CD4-positive, alpha-beta memory T cell (primary cell): ENCODE measurements at regions not wholly inside any gene's neighbourhood (a gene's known extent, or its start where the extent isn't known, plus 50 kb on each side); places are given as distances from the start of the nearest gene placed in this dataset.

Source experiments
- CTCF ChIA-PET: fragments of 350-600 bp; sonication (Branson Sonifier 250); formaldehyde crosslinking; loops from one replicate; lab custom pipeline; 2021; ENCODE audit warnings: inconsistent platforms; ENCODE audit not compliant: partially characterized antibody; lab: Charles Lee
- POLR2A ChIA-PET: fragments of 350-600 bp; sonication (Branson Sonifier 250); formaldehyde crosslinking; loops from one replicate; lab custom pipeline; 2021; ENCODE audit not compliant: partially characterized antibody; lab: Charles Lee
- DNase-seq, 5 donors: peaks; one replicate each; pipeline versions ENCODE4 v3.0.0 to v3.0.0-alpha.2; 2020 to 2022; ENCODE audit warnings: mixed read lengths in 1 of 5
- H3K27ac ChIP-seq: one replicate; pipeline ENCODE4 v1.7.0; 2013; ENCODE audit warnings: low read depth, low read length
- H3K27me3 ChIP-seq: 2 replicates; pipeline ENCODE4 v1.7.0; 2013; ENCODE audit warnings: mild to moderate bottlenecking, low read length, moderate library complexity; ENCODE audit not compliant: insufficient read depth
- H3K36me3 ChIP-seq: 2 replicates; pipeline ENCODE4 v1.7.0; 2013; ENCODE audit warnings: mild to moderate bottlenecking, low read length, moderate library complexity; ENCODE audit not compliant: insufficient read depth
- H3K4me1 ChIP-seq: 2 replicates; pipeline ENCODE4 v1.7.0; 2013; ENCODE audit warnings: mild to moderate bottlenecking, low read length, moderate library complexity; ENCODE audit not compliant: insufficient read depth
- H3K4me3 ChIP-seq, 2 donors: one replicate each; pipeline ENCODE4 v1.7.0; 2013; ENCODE audit warnings: low read length in 2 of 2, mild to moderate bottlenecking in 1 of 2
- H3K9me3 ChIP-seq, 2 donors: one replicate each; pipeline ENCODE4 v1.7.0; 2013; ENCODE audit warnings: low read length in 2 of 2, control low read depth in 1 of 2; ENCODE audit not compliant: control insufficient read depth in 1 of 2
- H3K27ac Mint-ChIP-seq, 7 donors: one replicate each; pipeline ENCODE4 v1.8.0; 2020 to 2021; ENCODE audit warnings: mixed read lengths in 7 of 7, mild to moderate bottlenecking in 6 of 7, inconsistent platforms in 3 of 7, moderate library complexity in 3 of 7
- H3K27me3 Mint-ChIP-seq, 2 donors: one replicate each; pipeline ENCODE4 v1.8.0; 2020 to 2021; ENCODE audit warnings: mixed read lengths in 2 of 2
- H3K36me3 Mint-ChIP-seq, 2 donors: one replicate each; pipeline ENCODE4 v1.8.0; 2020 to 2021; ENCODE audit warnings: mixed read lengths in 2 of 2, inconsistent platforms in 1 of 2, mild to moderate bottlenecking in 1 of 2
- H3K4me1 Mint-ChIP-seq, 4 donors: one replicate each; pipeline ENCODE4 v1.8.0; 2020 to 2021; ENCODE audit warnings: mixed read lengths in 4 of 4, mild to moderate bottlenecking in 1 of 4
- H3K4me3 Mint-ChIP-seq, 8 donors: one replicate each; pipeline ENCODE4 v1.8.0; 2020 to 2021; ENCODE audit warnings: mixed read lengths in 8 of 8, mild to moderate bottlenecking in 7 of 8, moderate library complexity in 6 of 8, inconsistent platforms in 3 of 8
- H3K9me3 Mint-ChIP-seq, 8 donors: one replicate each; pipeline ENCODE4 v1.8.0; 2020 to 2021; ENCODE audit warnings: mixed read lengths in 8 of 8, mild to moderate bottlenecking in 5 of 8, inconsistent platforms in 3 of 8, moderate library complexity in 1 of 8
- intact Hi-C: fragments of 100-400 bp; cut with micrococcal nuclease; formaldehyde crosslinking; loops from one replicate; pipeline ENCODE4 v1.15.1; 2023

DNA sequence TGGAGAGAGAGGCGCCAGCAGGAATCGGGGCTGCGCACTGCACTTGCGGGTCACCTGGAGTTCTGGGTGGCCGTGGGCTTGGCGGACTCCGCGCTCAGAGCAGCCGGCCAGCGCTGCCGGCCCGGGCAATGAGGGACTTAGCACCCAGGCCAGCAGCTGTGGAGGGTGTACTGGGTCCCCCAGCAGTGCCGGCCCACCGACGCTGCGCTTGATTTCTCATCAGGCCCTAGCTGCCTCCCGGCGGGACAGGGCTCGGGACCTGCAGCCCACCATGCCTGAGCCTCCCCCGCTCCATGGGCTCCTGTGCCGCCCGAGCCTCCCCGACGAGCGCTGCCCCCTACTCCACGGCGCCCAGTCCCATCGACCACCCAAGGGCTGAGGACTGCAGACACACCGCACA lies 325.6 kb downstream of the ACTL7B start:
- Histone ChIP-seq H3K36me3 (no peaks in the 10 kb centered on the region), H3K4me1 (no peaks in the 10 kb centered on the region), H3K27ac (no peak overlapping the region), H3K9me3 (no peaks in the 10 kb centered on the region), H3K27me3 (no peaks in the 10 kb centered on the region), H3K4me3 (no peak overlapping the region)
- intact Hi-C loops, result no loop called here
- no peak overlapping the region for H3K27ac Mint-ChIP-seq
- no peak overlapping the region for H3K4me3 Mint-ChIP-seq
- H3K9me3 Mint-ChIP-seq, result peaks cover 0 to 6% (median 4%) of the 10 kb centered on the region in 8 donors
- H3K4me1 Mint-ChIP-seq, result no peaks in the 10 kb centered on the region
- peaks cover 0 to 5% of the 10 kb centered on the region in 2 donors for H3K27me3 Mint-ChIP-seq
- CTCF ChIA-PET, result no interaction called here
- POLR2A ChIA-PET, result no interaction called here
- no peak for DNase-seq
- H3K36me3 Mint-ChIP-seq, result no peaks in the 10 kb centered on the region

DNA sequence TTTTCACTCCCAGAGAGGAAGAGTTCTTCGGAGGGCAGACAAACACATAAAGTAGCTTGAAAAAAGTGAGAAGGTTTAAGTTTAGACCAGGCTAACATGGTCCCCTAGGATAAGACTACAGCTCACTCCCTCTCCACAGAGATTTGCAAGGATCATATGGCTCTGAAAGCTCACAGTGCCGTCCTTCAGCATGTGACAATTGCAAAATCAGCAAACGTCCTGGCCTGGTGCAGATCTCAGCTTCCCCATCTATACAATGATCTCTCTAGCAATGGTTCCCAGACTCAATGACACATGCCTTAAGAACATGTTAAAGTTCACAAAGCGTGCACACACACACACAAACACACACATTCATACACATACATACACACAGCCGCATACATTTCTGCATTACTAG lies 327.6 kb downstream of the ACTL7B start:
- Histone ChIP-seq H3K27ac (no peak overlapping the region), H3K36me3 (no peaks in the 10 kb centered on the region), H3K4me3 (no peak overlapping the region), H3K27me3 (no peaks in the 10 kb centered on the region), H3K9me3 (no peaks in the 10 kb centered on the region), H3K4me1 (no peaks in the 10 kb centered on the region)
- Mint-ChIP-seq H3K27me3 (peaks cover 0 to 5% of the 10 kb centered on the region in 2 donors), H3K4me3 (no peak overlapping the region), H3K36me3 (no peaks in the 10 kb centered on the region), H3K27ac (no peak overlapping the region), H3K4me1 (no peaks in the 10 kb centered on the region), H3K9me3 (peaks cover 0 to 6% (median under 1%) of the 10 kb centered on the region in 8 donors)
- CTCF ChIA-PET, result no interaction called here
- intact Hi-C loops, result no loop called here
- no peak for DNase-seq
- POLR2A ChIA-PET, result no interaction called here

DNA sequence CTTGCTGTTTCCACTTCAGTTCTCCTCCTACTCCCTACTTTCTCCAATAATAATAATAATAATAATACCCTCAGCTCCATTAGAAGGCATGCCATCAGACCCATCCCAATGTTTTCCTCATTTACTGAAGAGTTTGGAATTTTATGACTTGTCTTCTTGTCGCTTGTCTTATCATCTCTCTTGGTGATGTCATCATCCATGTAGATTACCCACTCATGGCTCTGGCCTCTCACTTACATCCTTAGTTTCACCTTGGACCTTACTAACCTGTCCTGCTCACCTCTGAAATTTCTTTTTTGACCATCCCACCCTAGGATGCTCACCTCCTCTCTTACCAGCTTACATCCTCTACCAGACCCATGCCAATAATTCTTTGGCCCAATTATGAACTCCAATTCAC lies 329.3 kb downstream of the ACTL7B start:
- no peaks in the 10 kb centered on the region for H3K36me3 ChIP-seq
- no peak overlapping the region for H3K27ac Mint-ChIP-seq
- no peak overlapping the region for H3K27ac ChIP-seq
- DNase-seq, result no peak
- H3K4me1 ChIP-seq, result no peaks in the 10 kb centered on the region
- H3K4me1 Mint-ChIP-seq, result no peaks in the 10 kb centered on the region
- H3K27me3 Mint-ChIP-seq, result peaks cover 0 to 4% of the 10 kb centered on the region in 2 donors
- H3K27me3 ChIP-seq, result no peaks in the 10 kb centered on the region
- H3K9me3 ChIP-seq, result no peaks in the 10 kb centered on the region
- intact Hi-C loops, result no loop called here
- POLR2A ChIA-PET, result no interaction called here
- H3K36me3 Mint-ChIP-seq, result no peaks in the 10 kb centered on the region
- H3K4me3 ChIP-seq, result no peak overlapping the region
- H3K4me3 Mint-ChIP-seq, result no peak overlapping the region
- H3K9me3 Mint-ChIP-seq, result peaks cover 0 to 6% (median under 1%) of the 10 kb centered on the region in 8 donors
- CTCF ChIA-PET, result no interaction called here

DNA sequence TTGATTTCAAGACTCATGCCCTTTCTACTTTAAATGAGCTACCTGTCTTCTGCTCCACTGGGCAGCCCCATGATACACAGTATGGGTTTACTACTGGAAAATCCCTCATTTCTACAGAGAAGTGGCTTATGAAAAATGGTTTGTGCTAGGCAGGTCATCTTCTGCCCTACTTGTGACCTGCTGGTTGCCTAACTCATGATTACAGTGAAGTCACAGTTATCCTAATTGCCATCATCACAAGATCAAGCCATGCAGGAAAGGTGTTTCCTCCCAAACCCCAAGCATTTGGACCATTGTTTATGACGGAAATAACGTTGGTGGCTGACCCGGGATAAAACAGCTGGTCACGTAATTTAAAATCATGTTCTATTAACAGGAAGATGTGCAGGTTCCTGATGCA lies 330.6 kb downstream of the ACTL7B start:
- no peak overlapping the region for H3K4me3 ChIP-seq
- H3K9me3 ChIP-seq, result no peaks in the 10 kb centered on the region
- H3K36me3 Mint-ChIP-seq, result no peaks in the 10 kb centered on the region
- H3K36me3 ChIP-seq, result no peaks in the 10 kb centered on the region
- ChIA-PET CTCF (no interaction called here), POLR2A (no interaction called here)
- intact Hi-C loops, result no loop called here
- no peak overlapping the region for H3K27ac Mint-ChIP-seq
- peaks cover 0 to 4% of the 10 kb centered on the region in 2 donors for H3K27me3 Mint-ChIP-seq
- H3K4me3 Mint-ChIP-seq, result no peak overlapping the region
- H3K27me3 ChIP-seq, result no peaks in the 10 kb centered on the region
- H3K4me1 Mint-ChIP-seq, result no peaks in the 10 kb centered on the region
- no peak overlapping the region for H3K27ac ChIP-seq
- peaks cover 0 to 4% (median 1%) of the 10 kb centered on the region in 8 donors for H3K9me3 Mint-ChIP-seq
- DNase-seq, result no peak
- H3K4me1 ChIP-seq, result no peaks in the 10 kb centered on the region

DNA sequence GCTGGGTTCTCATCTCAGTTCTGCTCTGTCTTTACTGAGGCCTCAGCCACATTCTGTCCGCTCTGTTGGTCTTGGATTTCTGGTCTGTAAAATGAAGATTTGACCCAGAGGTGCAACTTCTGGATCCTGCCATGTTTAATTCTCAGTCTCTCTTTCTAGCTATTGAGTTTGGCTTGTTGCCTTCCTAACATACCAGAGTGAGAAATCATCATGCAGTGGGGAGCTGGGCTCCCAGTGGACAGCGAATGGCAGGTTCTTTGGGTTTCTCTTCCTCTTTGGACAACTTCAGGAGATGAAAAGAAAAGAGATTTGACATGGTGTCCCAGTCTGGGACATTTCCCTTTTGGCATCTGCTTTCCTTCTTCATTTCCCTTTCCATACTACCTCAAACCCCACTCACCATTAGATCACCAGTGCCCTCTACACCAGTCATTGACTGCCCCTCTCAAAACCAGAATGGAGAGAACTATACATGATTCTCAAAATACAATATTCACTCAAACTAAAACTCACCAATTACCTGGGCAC lies 334.7 kb downstream of the ACTL7B start:
- H3K4me3 ChIP-seq, result no peak overlapping the region
- Mint-ChIP-seq H3K36me3 (no peaks in the 10 kb centered on the region), H3K27me3 (peaks cover 0 to 2% of the 10 kb centered on the region in 2 donors), H3K27ac (no peak overlapping the region), H3K9me3 (peaks cover 0 to 5% (median 0%) of the 10 kb centered on the region in 8 donors), H3K4me1 (no peaks in the 10 kb centered on the region), H3K4me3 (no peak overlapping the region)
- H3K4me1 ChIP-seq, result no peaks in the 10 kb centered on the region
- no peak overlapping the region for H3K27ac ChIP-seq
- no peaks in the 10 kb centered on the region for H3K9me3 ChIP-seq
- no peaks in the 10 kb centered on the region for H3K27me3 ChIP-seq
- CTCF ChIA-PET, result no interaction called here
- DNase-seq, result no peak
- POLR2A ChIA-PET, result no interaction called here
- intact Hi-C loops, result no loop called here
- H3K36me3 ChIP-seq, result no peaks in the 10 kb centered on the region

DNA sequence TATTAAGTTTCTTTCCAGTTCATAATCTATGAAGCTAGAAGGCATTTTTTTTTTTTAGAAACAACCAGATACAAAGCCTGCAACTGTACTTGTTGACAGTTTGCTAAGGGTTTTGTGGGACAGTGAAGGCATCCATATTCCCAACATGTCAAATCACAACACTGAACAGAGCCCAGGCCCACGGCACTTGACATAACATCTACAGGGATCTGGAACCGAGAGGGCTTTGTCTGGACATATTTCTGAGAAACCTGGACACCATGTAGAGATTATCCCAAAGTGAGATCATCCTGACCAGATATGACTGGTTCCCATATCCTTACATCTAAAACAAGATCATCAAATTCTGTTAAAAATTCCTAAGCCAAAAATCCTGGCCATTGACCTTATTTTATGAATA lies 336.3 kb downstream of the ACTL7B start:
- no peak for DNase-seq
- no peak overlapping the region for H3K27ac Mint-ChIP-seq
- Histone ChIP-seq H3K9me3 (no peaks in the 10 kb centered on the region), H3K36me3 (no peaks in the 10 kb centered on the region), H3K4me1 (no peaks in the 10 kb centered on the region), H3K27ac (no peak overlapping the region), H3K4me3 (no peak overlapping the region), H3K27me3 (no peaks in the 10 kb centered on the region)
- intact Hi-C loops, result no loop called here
- H3K9me3 Mint-ChIP-seq, result peaks cover 0 to 9% (median 1%) of the 10 kb centered on the region in 8 donors
- peaks cover 0 to 2% of the 10 kb centered on the region in 2 donors for H3K27me3 Mint-ChIP-seq
- ChIA-PET CTCF (no interaction called here), POLR2A (no interaction called here)
- H3K36me3 Mint-ChIP-seq, result no peaks in the 10 kb centered on the region
- no peaks in the 10 kb centered on the region for H3K4me1 Mint-ChIP-seq
- no peak overlapping the region for H3K4me3 Mint-ChIP-seq

DNA sequence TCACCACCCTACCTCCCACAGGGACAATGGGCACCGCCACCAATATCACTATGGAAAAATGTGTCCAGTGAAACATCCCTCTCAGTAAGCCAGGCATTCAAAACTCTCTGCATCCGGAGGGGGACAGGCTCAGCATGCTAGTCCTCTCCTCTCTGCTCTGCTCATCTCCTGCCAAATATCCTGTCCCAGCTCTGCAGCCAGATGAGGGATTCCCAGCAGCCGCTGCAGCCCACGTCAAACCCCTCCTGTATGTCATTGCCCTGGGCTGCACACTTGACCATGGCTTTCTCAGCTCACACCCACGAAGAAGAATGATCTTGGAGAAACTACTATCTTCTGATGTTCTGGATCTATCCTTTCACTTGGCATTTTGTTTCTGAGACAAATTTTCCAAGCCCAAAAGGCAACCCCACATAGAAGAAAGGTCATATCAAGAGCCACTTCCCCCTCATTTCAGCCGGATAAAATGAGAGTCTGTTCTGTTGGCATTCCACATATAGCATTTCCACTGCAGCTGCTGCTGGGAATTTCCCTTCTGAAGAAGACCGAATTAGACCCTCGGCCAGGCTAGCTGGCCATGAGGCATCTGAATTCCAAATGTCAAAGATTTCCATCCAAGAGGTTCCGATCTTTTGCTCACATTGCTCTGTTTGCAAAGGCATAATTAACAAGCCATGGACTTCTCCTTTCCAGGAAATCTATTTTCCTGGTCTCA lies 338.0 kb downstream of the ACTL7B start:
- no peak for DNase-seq
- Mint-ChIP-seq H3K9me3 (peaks cover 0 to 9% (median 1%) of the 10 kb centered on the region in 8 donors), H3K36me3 (no peaks in the 10 kb centered on the region), H3K4me1 (no peaks in the 10 kb centered on the region), H3K27me3 (peaks cover 0 to 1% of the 10 kb centered on the region in 2 donors), H3K4me3 (no peak overlapping the region), H3K27ac (no peak overlapping the region)
- Histone ChIP-seq H3K27ac (no peak overlapping the region), H3K9me3 (no peaks in the 10 kb centered on the region), H3K36me3 (no peaks in the 10 kb centered on the region), H3K27me3 (no peaks in the 10 kb centered on the region), H3K4me3 (no peak overlapping the region), H3K4me1 (no peaks in the 10 kb centered on the region)
- CTCF ChIA-PET, result no interaction called here
- POLR2A ChIA-PET, result no interaction called here
- intact Hi-C loops, result no loop called here
